Endodermal cell (in vitro differentiated cells): ENCODE measurements at regions not wholly inside any gene's neighbourhood (a gene's known extent, or its start where the extent isn't known, plus 50 kb on each side); places are given as distances from the start of the nearest gene placed in this dataset.

Source experiments
- DNase-seq: peaks from one replicate; pipeline ENCODE4 v3.0.0-alpha.2; 2017
- H3K27ac ChIP-seq: 2 replicates; pipeline ENCODE4 v1.5.1; 2013; ENCODE audit warnings: mild to moderate bottlenecking, low read depth, low read length, moderate library complexity
- H3K27me3 ChIP-seq: 2 replicates; pipeline ENCODE4 v1.6.1; 2013; ENCODE audit warnings: mild to moderate bottlenecking, low read length, moderate library complexity; ENCODE audit not compliant: insufficient read depth, control insufficient read depth, poor library complexity, severe bottlenecking
- H3K36me3 ChIP-seq: 2 replicates; pipeline ENCODE4 v1.7.0; 2013; ENCODE audit warnings: mild to moderate bottlenecking, low read length, moderate library complexity; ENCODE audit not compliant: control insufficient read depth, insufficient read depth
- H3K4me1 ChIP-seq: one replicate; pipeline ENCODE4 v1.7.0; 2013; ENCODE audit warnings: low read length; ENCODE audit not compliant: control insufficient read depth, insufficient read depth
- H3K4me3 ChIP-seq: 2 replicates; pipeline ENCODE4 v1.5.1; 2013; ENCODE audit warnings: mild to moderate bottlenecking, low read length, moderate library complexity
- H3K9ac ChIP-seq: 2 replicates; pipeline ENCODE4 v1.6.1; 2013; ENCODE audit warnings: mild to moderate bottlenecking, low read length, moderate library complexity; ENCODE audit not compliant: poor library complexity, severe bottlenecking; ENCODE audit errors: extremely low read depth
- H3K9me3 ChIP-seq: 2 replicates; pipeline ENCODE4 v1.6.1; 2013; ENCODE audit warnings: mild to moderate bottlenecking, low read length, moderate library complexity; ENCODE audit not compliant: control insufficient read depth
- H3K27ac Mint-ChIP-seq: 2 replicates; pipeline ENCODE4 v1.8.0; 2020; ENCODE audit warnings: mixed read lengths
- H3K27me3 Mint-ChIP-seq: 2 replicates; pipeline ENCODE4 v1.8.0; 2021; ENCODE audit warnings: mild to moderate bottlenecking, mixed read lengths; ENCODE audit not compliant: insufficient read depth
- H3K36me3 Mint-ChIP-seq: 2 replicates; pipeline ENCODE4 v1.8.0; 2020; ENCODE audit warnings: low read depth, mixed read lengths
- H3K4me1 Mint-ChIP-seq: 2 replicates; pipeline ENCODE4 v1.8.0; 2020; ENCODE audit warnings: mixed read lengths
- H3K4me3 Mint-ChIP-seq: 2 replicates; pipeline ENCODE4 v1.8.0; 2020; ENCODE audit warnings: mild to moderate bottlenecking, moderate library complexity, mixed read lengths
- H3K9me3 Mint-ChIP-seq: 2 replicates; pipeline ENCODE4 v1.8.0; 2020; ENCODE audit warnings: mild to moderate bottlenecking, mixed read lengths
- CTCF ChIP-seq: fragments of 200-600 bp; sonication (generic); conservative IDR thresholded peaks from 2 replicates; pipeline ENCODE4 v1.5.0; 2021; ENCODE audit warnings: antibody characterized with exemption, mild to moderate bottlenecking
- WGBS, 2 experiments: methylation state at CpG; one replicate each; pipeline versions ENCODE4 v1.1.5 to v1.1.7; 2013; ENCODE audit warnings: missing lambda C conversion rate in 2 of 2, mixed read lengths in 1 of 2; ENCODE audit not compliant: insufficient coverage in 1 of 2, insufficient read length in 1 of 2; 5-methylcytosine and 5-hydroxymethylcytosine counted together

GRCh38 chr2:139610512-139610911, 830.3 kb upstream of the NXPH2 start:
- no peaks in the 10 kb centered on the region for H3K27me3 ChIP-seq
- H3K36me3 ChIP-seq, result no peaks in the 10 kb centered on the region
- H3K4me1 ChIP-seq, result no peaks in the 10 kb centered on the region
- Mint-ChIP-seq H3K36me3 (no peaks in the 10 kb centered on the region), H3K4me1 (peaks cover 4% of the 10 kb centered on the region), H3K9me3 (no peaks in the 10 kb centered on the region), H3K27me3 (no peaks in the 10 kb centered on the region), H3K27ac (no peak overlapping the region), H3K4me3 (no peak overlapping the region)
- TF ChIP-seq CTCF, result no peak
- H3K9ac ChIP-seq, result no peak overlapping the region
- H3K9me3 ChIP-seq, result no peaks in the 10 kb centered on the region
- DNase-seq, result no peak
- WGBS, 2 experiments, result 91% methylated on average over 3 of the region's 3 CpGs; no CpG with 5 or more reads in 1 of the 2 experiments
- no peak overlapping the region for H3K27ac ChIP-seq
- H3K4me3 ChIP-seq, result no peak overlapping the region

- H3K9me3 ChIP-seq, result no peaks in the 10 kb centered on the region
- Mint-ChIP-seq H3K4me3 (no peak overlapping the region), H3K4me1 (peaks cover 4% of the 10 kb centered on the region), H3K9me3 (no peaks in the 10 kb centered on the region), H3K27me3 (no peaks in the 10 kb centered on the region), H3K36me3 (no peaks in the 10 kb centered on the region), H3K27ac (no peak overlapping the region)
- H3K36me3 ChIP-seq, result no peaks in the 10 kb centered on the region
- H3K27ac ChIP-seq, result no peak overlapping the region
- no peak overlapping the region for H3K9ac ChIP-seq
- no peaks in the 10 kb centered on the region for H3K4me1 ChIP-seq
- TF ChIP-seq CTCF, result no peak
- no peak overlapping the region for H3K4me3 ChIP-seq
- no peaks in the 10 kb centered on the region for H3K27me3 ChIP-seq
- WGBS, 2 experiments, result 91% methylated on average over 3 of the region's 3 CpGs; no CpG with 5 or more reads in 1 of the 2 experiments
- DNase-seq, result no peak
These were observed 828.9 kb upstream of the NXPH2 start for GRCh38 chr2:139609109-139609508.

GRCh38 chr2:139605668-139606067, 825.5 kb upstream of the NXPH2 start:
- Histone ChIP-seq H3K9ac (no peak overlapping the region), H3K9me3 (no peaks in the 10 kb centered on the region), H3K27me3 (no peaks in the 10 kb centered on the region), H3K27ac (no peak overlapping the region), H3K4me3 (no peak overlapping the region), H3K36me3 (no peaks in the 10 kb centered on the region), H3K4me1 (no peaks in the 10 kb centered on the region)
- peaks cover 3% of the 10 kb centered on the region for H3K4me1 Mint-ChIP-seq
- H3K27me3 Mint-ChIP-seq, result no peaks in the 10 kb centered on the region
- H3K27ac Mint-ChIP-seq, result no peak overlapping the region
- no peaks in the 10 kb centered on the region for H3K36me3 Mint-ChIP-seq
- no peak for DNase-seq
- H3K9me3 Mint-ChIP-seq, result no peaks in the 10 kb centered on the region
- no peak for TF ChIP-seq CTCF
- H3K4me3 Mint-ChIP-seq, result no peak overlapping the region
- WGBS, 2 experiments, result 96 to 100% methylated on average over 1 to 2 of the region's 2 CpGs
